WTC11 (cell line): ENCODE measurements at regions not wholly inside any gene's neighbourhood (a gene's known extent, or its start where the extent isn't known, plus 50 kb on each side); places are given as distances from the start of the nearest gene placed in this dataset.

Source experiments
- ATAC-seq: fragments of 200-7000 bp; cut with Tn5 transposase; 2 replicates; pipeline ENCODE4 v1.10.0; 2021; ENCODE audit warnings: mild to moderate bottlenecking, moderate library complexity
- CTCF ChIA-PET: fragments of 300-600 bp; sonication (Branson Sonifier 250); formaldehyde crosslinking; loops from one replicate; lab custom pipeline; 2021; ENCODE audit warnings: antibody characterized with exemption; lab: Charles Lee
- POLR2A ChIA-PET: fragments of 350-600 bp; sonication (Branson Sonifier 250); formaldehyde crosslinking; loops from one replicate; lab custom pipeline; 2021; ENCODE audit warnings: antibody characterized with exemption; lab: Charles Lee
- DNase-seq: peaks from one replicate; pipeline ENCODE4 v3.0.0; 2021; ENCODE audit warnings: low spot score
- H3K27ac Mint-ChIP-seq: 2 replicates; pipeline ENCODE4 v1.8.0; 2021; ENCODE audit warnings: mixed read lengths
- H3K27me3 Mint-ChIP-seq: 2 replicates; pipeline ENCODE4 v1.8.0; 2021; ENCODE audit warnings: low read depth, mild to moderate bottlenecking, moderate library complexity, mixed read lengths
- H3K36me3 Mint-ChIP-seq: 2 replicates; pipeline ENCODE4 v1.8.0; 2021; ENCODE audit warnings: mixed read lengths
- H3K4me1 Mint-ChIP-seq: 2 replicates; pipeline ENCODE4 v1.8.0; 2022; ENCODE audit warnings: mixed read lengths
- H3K4me3 Mint-ChIP-seq: 2 replicates; pipeline ENCODE4 v1.8.0; 2021; ENCODE audit warnings: mild to moderate bottlenecking, moderate library complexity, mixed read lengths
- H3K9me3 Mint-ChIP-seq: 2 replicates; pipeline ENCODE4 v1.8.0; 2021; ENCODE audit warnings: mixed read lengths
- ATF6 ChIP-seq: sonication (generic); formaldehyde crosslinking; IDR thresholded peaks from 2 replicates; pipeline ENCODE4 v1.8.1; 2023; ENCODE audit warnings: mild to moderate bottlenecking, missing genetic modification reagents
- CBFB ChIP-seq: sonication (generic); formaldehyde crosslinking; IDR thresholded peaks from 2 replicates; pipeline ENCODE4 v1.8.1; 2022; ENCODE audit warnings: mild to moderate bottlenecking, low read depth, missing genetic modification reagents
- CREB1 ChIP-seq: sonication (generic); formaldehyde crosslinking; IDR thresholded peaks from 2 replicates; pipeline ENCODE4 v1.8.0; 2023; ENCODE audit warnings: mild to moderate bottlenecking, missing genetic modification reagents
- ERG ChIP-seq: fragments of 250-450 bp; sonication (Bioruptor Pico); IDR thresholded peaks from 2 replicates; pipeline ENCODE4 v1.8.0; 2021; ENCODE audit warnings: mild to moderate bottlenecking
- ESRRA ChIP-seq: sonication (generic); formaldehyde crosslinking; IDR thresholded peaks from 2 replicates; pipeline ENCODE4 v1.8.1; 2022; ENCODE audit warnings: mild to moderate bottlenecking, missing genetic modification reagents, borderline replicate concordance
- FOXK1 ChIP-seq: sonication (generic); formaldehyde crosslinking; IDR thresholded peaks from 2 replicates; pipeline ENCODE4 v1.8.0; 2022; ENCODE audit warnings: mild to moderate bottlenecking, moderate library complexity, missing genetic modification reagents
- IRF2 ChIP-seq: sonication (generic); formaldehyde crosslinking; IDR thresholded peaks from 2 replicates; pipeline ENCODE4 v1.8.0; 2022; ENCODE audit warnings: low read depth, missing genetic modification reagents, borderline replicate concordance
- JUN ChIP-seq: sonication (generic); formaldehyde crosslinking; IDR thresholded peaks from 2 replicates; pipeline ENCODE4 v1.8.0; 2023; ENCODE audit warnings: mild to moderate bottlenecking, missing genetic modification reagents
- KAT7 ChIP-seq: sonication (generic); formaldehyde crosslinking; IDR thresholded peaks from 2 replicates; pipeline ENCODE4 v1.8.1; 2023; ENCODE audit warnings: missing genetic modification reagents, mild to moderate bottlenecking, borderline replicate concordance
- MAX ChIP-seq: sonication (generic); formaldehyde crosslinking; IDR thresholded peaks from 2 replicates; pipeline ENCODE4 v1.8.0; 2022; ENCODE audit warnings: mild to moderate bottlenecking, missing genetic modification reagents
- MLX ChIP-seq: sonication (generic); formaldehyde crosslinking; IDR thresholded peaks from 2 replicates; pipeline ENCODE4 v1.8.1; 2023; ENCODE audit warnings: mild to moderate bottlenecking, missing genetic modification reagents, moderate library complexity
- MXD4 ChIP-seq: fragments of 250-450 bp; sonication (Bioruptor Pico); IDR thresholded peaks from 2 replicates; pipeline ENCODE4 v1.8.0; 2021; ENCODE audit warnings: mild to moderate bottlenecking, moderate library complexity, borderline replicate concordance
- NFYB ChIP-seq: sonication (generic); formaldehyde crosslinking; conservative IDR thresholded peaks from 2 replicates; pipeline ENCODE4 v1.8.0; 2022; ENCODE audit warnings: low read depth, missing genetic modification reagents
- NR3C1 ChIP-seq: sonication (generic); formaldehyde crosslinking; conservative IDR thresholded peaks from 2 replicates; pipeline ENCODE4 v1.8.1; 2023; ENCODE audit warnings: low read depth, mild to moderate bottlenecking, missing genetic modification reagents
- TP53 ChIP-seq: sonication (generic); formaldehyde crosslinking; IDR thresholded peaks from 2 replicates; pipeline ENCODE4 v1.8.1; 2023; ENCODE audit warnings: mild to moderate bottlenecking, missing genetic modification reagents
- ZBTB21 ChIP-seq: sonication (generic); formaldehyde crosslinking; IDR thresholded peaks from 2 replicates; pipeline ENCODE4 v1.8.1; 2023; ENCODE audit warnings: mild to moderate bottlenecking, missing genetic modification reagents, borderline replicate concordance
- ZBTB43 ChIP-seq: sonication (generic); formaldehyde crosslinking; IDR thresholded peaks from 2 replicates; pipeline ENCODE4 v1.8.1; 2023; ENCODE audit warnings: mild to moderate bottlenecking, missing genetic modification reagents
- ZNF121 ChIP-seq: sonication (generic); formaldehyde crosslinking; IDR thresholded peaks from 2 replicates; pipeline ENCODE4 v1.8.0; 2023; ENCODE audit warnings: missing genetic modification reagents
- ZNF138 ChIP-seq: sonication (generic); formaldehyde crosslinking; conservative IDR thresholded peaks from 2 replicates; pipeline ENCODE4 v1.8.1; 2022; ENCODE audit warnings: mild to moderate bottlenecking, moderate library complexity, missing genetic modification reagents
- ZNF219 ChIP-seq: sonication (generic); formaldehyde crosslinking; IDR thresholded peaks from 2 replicates; pipeline ENCODE4 v1.8.0; 2023; ENCODE audit warnings: missing genetic modification reagents, mild to moderate bottlenecking, borderline replicate concordance
- ZNF512 ChIP-seq: sonication (generic); formaldehyde crosslinking; IDR thresholded peaks from 2 replicates; pipeline ENCODE4 v1.8.1; 2022; ENCODE audit warnings: missing genetic modification reagents, borderline replicate concordance
- ZSCAN18 ChIP-seq: fragments of 250-450 bp; sonication (Bioruptor Pico); IDR thresholded peaks from 2 replicates; pipeline ENCODE4 v2.1.2; 2022; ENCODE audit warnings: mild to moderate bottlenecking, moderate library complexity

- TF ChIP-seq ZNF121 (CRISPR knock-in tag) (no peak), MLX (CRISPR knock-in tag) (no peak), KAT7 (CRISPR knock-in tag) (no peak)
Measured at GRCh38 chr1:65077369-65077768, 70.6 kb upstream of the AK4 start (continued).

GRCh38 chr1:65079941-65080340 lies 68.1 kb upstream of the AK4 start:
- TF ChIP-seq FOXK1 (CRISPR knock-in tag) (no peak), ATF6 (CRISPR knock-in tag) (no peak), ZNF512 (CRISPR knock-in tag) (no peak), JUN (no peak), ZBTB43 (no peak), IRF2 (CRISPR knock-in tag) (no peak), ZNF219 (CRISPR knock-in tag) (no peak), CBFB (CRISPR knock-in tag) (no peak), KAT7 (CRISPR knock-in tag) (no peak), ZSCAN18 (no peak), NR3C1 (CRISPR knock-in tag) (no peak), NFYB (no peak), TP53 (CRISPR knock-in tag) (no peak), ERG (CRISPR knock-in tag) (no peak), MXD4 (CRISPR knock-in tag) (no peak), MAX (no peak), ESRRA (CRISPR knock-in tag) (no peak), ZNF138 (no peak), ZBTB21 (CRISPR knock-in tag) (no peak), CREB1 (CRISPR knock-in tag) (no peak)
- no peaks in the 10 kb centered on the region for H3K27me3 Mint-ChIP-seq
- H3K27ac Mint-ChIP-seq = no peak overlapping the region
- ChIA-PET CTCF (no interaction called here), POLR2A (no interaction called here)
- H3K4me3 Mint-ChIP-seq = no peak overlapping the region
- ATAC-seq = no peak
- H3K36me3 Mint-ChIP-seq = no peaks in the 10 kb centered on the region
- no peak for DNase-seq
- no peaks in the 10 kb centered on the region for H3K9me3 Mint-ChIP-seq
- H3K4me1 Mint-ChIP-seq = no peaks in the 10 kb centered on the region
